ENCODE measurements at regions not wholly inside any gene's neighbourhood (a gene's known extent, or its start where the extent isn't known, plus 50 kb on each side); places are given as distances from the start of the nearest gene placed in this dataset.
"Not testable (repeated sequence)": the region's sequence is repeated elsewhere in the genome, so short reads cannot be mapped to it uniquely, and the experiment has no call there.

GRCh38 chr15:61404567-61404966 lies 175.5 kb upstream of the RORA start:
- no peak for DNase-seq (ENCODE audit: low read depth, low spot score)

- DNase-seq (ENCODE audit: low read depth, low spot score), result no peak
Measured at GRCh38 chr15:61403884-61404283, 174.8 kb upstream of the RORA start.

GRCh38 chr15:61401903-61402698 lies 173.0 kb upstream of the RORA start:
- DNase-seq (ENCODE audit: low read depth, low spot score), result no peak

GRCh38 chr15:61398310-61398709 lies 169.2 kb upstream of the RORA start:
- no peak for DNase-seq (ENCODE audit: low read depth, low spot score)

GRCh38 chr15:61396235-61396919 lies 167.3 kb upstream of the RORA start:
- DNase-seq (ENCODE audit: low read depth, low spot score), result no peak

- no peak for DNase-seq (ENCODE audit: low read depth, low spot score)
Measured at GRCh38 chr15:61393949-61394348, 164.8 kb upstream of the RORA start.

- no peak for DNase-seq (ENCODE audit: low read depth, low spot score)
Measured at GRCh38 chr15:61393524-61393923, 164.4 kb upstream of the RORA start.

GRCh38 chr15:61390138-61390537 lies 161.0 kb upstream of the RORA start:
- DNase-seq (ENCODE audit: low read depth, low spot score), result no peak

GRCh38 chr15:61389334-61390028 lies 160.4 kb upstream of the RORA start:
- no peak for DNase-seq (ENCODE audit: low read depth, low spot score)

- no peak for DNase-seq (ENCODE audit: low read depth, low spot score)
Measured at GRCh38 chr15:61387675-61388074, 158.6 kb upstream of the RORA start.

- DNase-seq (ENCODE audit: low read depth, low spot score), result no peak
Measured at GRCh38 chr15:61383421-61383820, 154.3 kb upstream of the RORA start.

GRCh38 chr15:61382927-61383326 lies 153.8 kb upstream of the RORA start:
- no peak for DNase-seq (ENCODE audit: low read depth, low spot score)

- no peak for DNase-seq (ENCODE audit: low read depth, low spot score)
Measured at GRCh38 chr15:61381501-61381900, 152.4 kb upstream of the RORA start.

- no peak for DNase-seq (ENCODE audit: low read depth, low spot score)
Measured at GRCh38 chr15:61380270-61380669, 151.2 kb upstream of the RORA start.

- DNase-seq (ENCODE audit: low read depth, low spot score), result no peak
Measured at GRCh38 chr15:61379005-61379404, 149.9 kb upstream of the RORA start.

- no peak for DNase-seq (ENCODE audit: low read depth, low spot score)
Measured at GRCh38 chr15:61376961-61377360, 147.9 kb upstream of the RORA start.

- DNase-seq (ENCODE audit: low read depth, low spot score), result no peak
Measured at GRCh38 chr15:61376516-61376915, 147.4 kb upstream of the RORA start.

- DNase-seq (ENCODE audit: low read depth, low spot score), result no peak
Measured at GRCh38 chr15:61374848-61375247, 145.7 kb upstream of the RORA start.

- DNase-seq (ENCODE audit: low read depth, low spot score), result no peak
Measured at GRCh38 chr15:61367953-61368352, 138.9 kb upstream of the RORA start.

- DNase-seq (ENCODE audit: low read depth, low spot score), result no peak
Measured at GRCh38 chr15:61364871-61365270, 135.8 kb upstream of the RORA start.

- not testable (repeated sequence) for DNase-seq (ENCODE audit: low read depth, low spot score)
Measured at GRCh38 chr15:61362912-61363311, 133.8 kb upstream of the RORA start.

GRCh38 chr15:61344293-61344692 lies 115.2 kb upstream of the RORA start:
- no peak for DNase-seq (ENCODE audit: low read depth, low spot score)

- DNase-seq (ENCODE audit: low read depth, low spot score), result no peak
Measured at GRCh38 chr15:61342390-61342789, 113.3 kb upstream of the RORA start.
